Transverse colon (tissue), 4 donors: ENCODE measurements at regions not wholly inside any gene's neighbourhood (a gene's known extent, or its start where the extent isn't known, plus 50 kb on each side); places are given as distances from the start of the nearest gene placed in this dataset.

ENCODE experiments used
- POLR2A ChIP-seq: fragments of 450-650 bp; IDR thresholded peaks from one replicate; pipeline ENCODE4 v1.6.1; 2016; ENCODE audit warnings: antibody characterized with exemption, mild to moderate bottlenecking, moderate library complexity
- POLR2AphosphoS5 ChIP-seq, 3 donors: sonication (generic); formaldehyde crosslinking; IDR thresholded peaks; one replicate each; pipeline ENCODE4 v1.6.1; 2016; ENCODE audit warnings: antibody characterized with exemption in 3 of 3
- TF ChIP-seq, protein P1 (sequence below), 5 experiments: fragments of 200-600 bp in 3 of 5; fragments of 450-650 bp in 2 of 5; sonication (generic) in 3 of 5; IDR thresholded peaks; 1 replicate in 2 of 5; 2 replicates in 3 of 5; pipeline ENCODE4 v1.5.1; 2016 to 2017; ENCODE audit warnings: antibody characterized with exemption in 5 of 5, inconsistent platforms in 3 of 5, mild to moderate bottlenecking in 2 of 5, moderate library complexity in 1 of 5

DNA sequence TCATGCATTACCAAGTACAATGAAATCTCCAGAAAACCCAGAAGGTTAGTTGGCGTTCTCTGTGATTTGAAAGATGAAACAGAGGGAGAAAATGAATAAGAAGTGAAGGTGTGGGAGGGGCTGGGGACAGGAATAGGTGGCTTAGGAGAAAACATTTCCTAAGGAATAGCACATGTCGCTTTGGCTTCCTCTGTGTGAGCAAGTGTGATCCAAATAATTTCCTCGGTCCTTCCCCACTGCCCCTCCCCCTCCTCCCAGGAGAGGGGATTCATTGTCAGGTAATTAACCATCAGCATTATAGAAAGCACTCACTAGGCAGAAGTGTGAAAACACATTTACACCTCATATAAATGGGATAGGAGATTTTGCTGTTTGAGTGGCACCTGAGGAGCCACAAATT is 105.5 kb downstream of the NUF2 start:
- TF ChIP-seq, protein P1, sequence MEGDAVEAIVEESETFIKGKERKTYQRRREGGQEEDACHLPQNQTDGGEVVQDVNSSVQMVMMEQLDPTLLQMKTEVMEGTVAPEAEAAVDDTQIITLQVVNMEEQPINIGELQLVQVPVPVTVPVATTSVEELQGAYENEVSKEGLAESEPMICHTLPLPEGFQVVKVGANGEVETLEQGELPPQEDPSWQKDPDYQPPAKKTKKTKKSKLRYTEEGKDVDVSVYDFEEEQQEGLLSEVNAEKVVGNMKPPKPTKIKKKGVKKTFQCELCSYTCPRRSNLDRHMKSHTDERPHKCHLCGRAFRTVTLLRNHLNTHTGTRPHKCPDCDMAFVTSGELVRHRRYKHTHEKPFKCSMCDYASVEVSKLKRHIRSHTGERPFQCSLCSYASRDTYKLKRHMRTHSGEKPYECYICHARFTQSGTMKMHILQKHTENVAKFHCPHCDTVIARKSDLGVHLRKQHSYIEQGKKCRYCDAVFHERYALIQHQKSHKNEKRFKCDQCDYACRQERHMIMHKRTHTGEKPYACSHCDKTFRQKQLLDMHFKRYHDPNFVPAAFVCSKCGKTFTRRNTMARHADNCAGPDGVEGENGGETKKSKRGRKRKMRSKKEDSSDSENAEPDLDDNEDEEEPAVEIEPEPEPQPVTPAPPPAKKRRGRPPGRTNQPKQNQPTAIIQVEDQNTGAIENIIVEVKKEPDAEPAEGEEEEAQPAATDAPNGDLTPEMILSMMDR (IDR thresholded peaks at IDR 0.05), result no peak
- TF ChIP-seq POLR2AphosphoS5 (IDR thresholded peaks at IDR 0.05) (no peak), POLR2A (no peak)
